ENCODE measurements at regions not wholly inside any gene's neighbourhood (a gene's known extent, or its start where the extent isn't known, plus 50 kb on each side); places are given as distances from the start of the nearest gene placed in this dataset.

- H3K9me3 ChIP-seq: no peaks in the 10 kb centered on the region
- ATAC-seq: no peak
- WGBS, 2 donors (ENCODE audit: low coverage in 1 of 2): 30 to 60% methylated on average over 1 of the region's 1 CpG
- no peaks in the 10 kb centered on the region for H3K36me3 ChIP-seq
- H3K4me1 ChIP-seq: no peaks in the 10 kb centered on the region
- H3K27ac ChIP-seq: no peak overlapping the region
- no peak overlapping the region for H3K4me3 ChIP-seq
- no peaks in the 10 kb centered on the region for H3K27me3 ChIP-seq
- TF ChIP-seq POLR2A (IDR thresholded peaks at IDR 0.05): no peak
- TF ChIP-seq, protein P1, sequence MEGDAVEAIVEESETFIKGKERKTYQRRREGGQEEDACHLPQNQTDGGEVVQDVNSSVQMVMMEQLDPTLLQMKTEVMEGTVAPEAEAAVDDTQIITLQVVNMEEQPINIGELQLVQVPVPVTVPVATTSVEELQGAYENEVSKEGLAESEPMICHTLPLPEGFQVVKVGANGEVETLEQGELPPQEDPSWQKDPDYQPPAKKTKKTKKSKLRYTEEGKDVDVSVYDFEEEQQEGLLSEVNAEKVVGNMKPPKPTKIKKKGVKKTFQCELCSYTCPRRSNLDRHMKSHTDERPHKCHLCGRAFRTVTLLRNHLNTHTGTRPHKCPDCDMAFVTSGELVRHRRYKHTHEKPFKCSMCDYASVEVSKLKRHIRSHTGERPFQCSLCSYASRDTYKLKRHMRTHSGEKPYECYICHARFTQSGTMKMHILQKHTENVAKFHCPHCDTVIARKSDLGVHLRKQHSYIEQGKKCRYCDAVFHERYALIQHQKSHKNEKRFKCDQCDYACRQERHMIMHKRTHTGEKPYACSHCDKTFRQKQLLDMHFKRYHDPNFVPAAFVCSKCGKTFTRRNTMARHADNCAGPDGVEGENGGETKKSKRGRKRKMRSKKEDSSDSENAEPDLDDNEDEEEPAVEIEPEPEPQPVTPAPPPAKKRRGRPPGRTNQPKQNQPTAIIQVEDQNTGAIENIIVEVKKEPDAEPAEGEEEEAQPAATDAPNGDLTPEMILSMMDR (IDR thresholded peaks at IDR 0.05): no peak
- no peak for TF ChIP-seq EP300 (IDR thresholded peaks at IDR 0.05)
- no peak for TF ChIP-seq POLR2AphosphoS5 (IDR thresholded peaks at IDR 0.05)
Measured at GRCh38 chr2:123162400-123163016, 862.6 kb upstream of the CNTNAP5 start.

- no peak overlapping the region for H3K27ac ChIP-seq
- ATAC-seq: no peak
- no peaks in the 10 kb centered on the region for H3K27me3 ChIP-seq
- 21 to 42% methylated on average over 2 of the region's 2 CpGs for WGBS, 2 donors (ENCODE audit: low coverage in 1 of 2)
- peaks cover 0 to 5% (median 0%) of the 10 kb centered on the region in 3 donors for H3K9me3 ChIP-seq
- TF ChIP-seq POLR2AphosphoS5 (IDR thresholded peaks at IDR 0.05): no peak
- no peak for TF ChIP-seq POLR2A (IDR thresholded peaks at IDR 0.05)
- TF ChIP-seq, protein P1 (IDR thresholded peaks at IDR 0.05): no peak
- no peak for TF ChIP-seq EP300 (IDR thresholded peaks at IDR 0.05)
- H3K4me3 ChIP-seq: no peak overlapping the region
- no peaks in the 10 kb centered on the region for H3K36me3 ChIP-seq
- H3K4me1 ChIP-seq: no peaks in the 10 kb centered on the region
Measured at GRCh38 chr2:123163398-123163797, 861.7 kb upstream of the CNTNAP5 start.

DNA sequence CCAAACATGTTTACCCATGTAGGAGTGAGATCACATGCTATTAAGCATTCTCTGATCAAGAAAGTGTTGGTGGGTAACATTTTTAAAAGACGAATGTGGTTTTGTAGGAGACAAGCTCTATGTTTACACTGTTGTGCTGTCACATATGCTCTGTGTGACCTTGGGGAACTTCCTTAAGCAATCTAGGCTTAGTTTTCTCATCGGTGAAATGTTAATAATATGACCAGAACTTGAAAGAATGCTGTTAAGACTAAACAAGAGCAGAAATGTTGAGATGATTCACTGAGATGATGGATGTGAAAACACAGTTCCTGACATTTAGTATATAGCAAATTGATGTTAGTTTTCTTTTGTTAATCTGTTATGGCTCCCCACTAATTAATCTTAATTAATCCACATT is 860.9 kb upstream of the CNTNAP5 start:
- ATAC-seq: no peak
- no peaks in the 10 kb centered on the region for H3K36me3 ChIP-seq
- no peak overlapping the region for H3K4me3 ChIP-seq
- TF ChIP-seq POLR2A (IDR thresholded peaks at IDR 0.05) (no peak), EP300 (IDR thresholded peaks at IDR 0.05) (no peak), POLR2AphosphoS5 (IDR thresholded peaks at IDR 0.05) (no peak)
- TF ChIP-seq, protein P1 (IDR thresholded peaks at IDR 0.05): no peak
- no peaks in the 10 kb centered on the region for H3K4me1 ChIP-seq
- 6 to 25% methylated on average over 2 of the region's 2 CpGs for WGBS, 2 donors (ENCODE audit: low coverage in 1 of 2)
- H3K9me3 ChIP-seq: peaks cover 0 to 9% (median 0%) of the 10 kb centered on the region in 3 donors
- H3K27ac ChIP-seq: no peak overlapping the region
- no peaks in the 10 kb centered on the region for H3K27me3 ChIP-seq

- Histone ChIP-seq H3K36me3 (no peaks in the 10 kb centered on the region), H3K27ac (no peak overlapping the region), H3K9me3 (peaks cover 0 to 9% (median 0%) of the 10 kb centered on the region in 3 donors), H3K4me3 (no peak overlapping the region), H3K4me1 (no peaks in the 10 kb centered on the region), H3K27me3 (no peaks in the 10 kb centered on the region)
- ATAC-seq: no peak
- 87 to 94% methylated on average over 6 to 7 of the region's 7 CpGs for WGBS, 2 donors (ENCODE audit: low coverage in 1 of 2)
- no peak for TF ChIP-seq POLR2AphosphoS5 (IDR thresholded peaks at IDR 0.05)
- TF ChIP-seq POLR2A (IDR thresholded peaks at IDR 0.05): no peak
- TF ChIP-seq EP300 (IDR thresholded peaks at IDR 0.05): no peak
- TF ChIP-seq, protein P1 (IDR thresholded peaks at IDR 0.05): no peak
Measured at GRCh38 chr2:123165616-123166015, 859.5 kb upstream of the CNTNAP5 start.

DNA sequence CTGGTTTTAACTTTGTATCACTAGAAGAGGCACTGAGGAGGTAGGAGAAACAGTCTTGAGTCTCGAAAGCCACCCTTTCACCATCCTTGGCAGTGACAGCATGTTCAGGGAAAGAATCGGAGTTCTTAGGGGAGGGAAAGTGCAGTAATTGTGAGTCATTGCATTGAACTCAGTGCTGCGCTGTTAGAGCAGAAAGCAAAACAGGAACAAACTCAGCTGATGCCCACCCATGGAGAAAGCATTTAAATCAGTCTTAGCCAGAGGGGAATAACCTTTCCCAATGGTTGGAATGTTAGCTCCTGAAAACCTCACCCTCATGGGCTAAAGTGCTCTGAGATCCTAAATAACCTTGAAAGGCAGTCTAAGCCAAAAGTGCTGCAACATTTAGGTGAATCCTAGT is 845.6 kb upstream of the CNTNAP5 start:
- no peak for ATAC-seq
- Histone ChIP-seq H3K9me3 (peaks cover 0 to 13% (median 0%) of the 10 kb centered on the region in 3 donors), H3K27ac (no peak overlapping the region), H3K36me3 (no peaks in the 10 kb centered on the region), H3K4me3 (no peak overlapping the region), H3K4me1 (no peaks in the 10 kb centered on the region), H3K27me3 (no peaks in the 10 kb centered on the region)
- 76% methylated on average over 3 of the region's 3 CpGs; no CpG with 5 or more reads in 1 of the 2 donors for WGBS, 2 donors (ENCODE audit: low coverage in 1 of 2)
- TF ChIP-seq POLR2AphosphoS5 (IDR thresholded peaks at IDR 0.05) (no peak), EP300 (IDR thresholded peaks at IDR 0.05) (no peak), POLR2A (IDR thresholded peaks at IDR 0.05) (no peak)
- TF ChIP-seq, protein P1 (IDR thresholded peaks at IDR 0.05): no peak

All from gastroesophageal sphincter (tissue), 4 donors.